ENCODE measurements at regions not wholly inside any gene's neighbourhood (a gene's known extent, or its start where the extent isn't known, plus 50 kb on each side); places are given as distances from the start of the nearest gene placed in this dataset.

- H4K20me1 ChIP-seq (ENCODE audit: control insufficient read depth, insufficient read depth, low read depth, low read length): no peaks in the 10 kb centered on the region
- H3K27me3 ChIP-seq (ENCODE audit: control insufficient read depth, low read length): no peaks in the 10 kb centered on the region
- H3K9me2 ChIP-seq (replicated peaks; ENCODE audit: control insufficient read depth, low read length): no peaks in the 10 kb centered on the region
- H3K9me3 ChIP-seq (ENCODE audit: control insufficient read depth, insufficient read depth, low read length): no peaks in the 10 kb centered on the region
- H3K4me3 ChIP-seq (ENCODE audit: low read length): no peak overlapping the region
- no peak overlapping the region for H3K27ac ChIP-seq (ENCODE audit: low read depth, low read length)
- no peaks in the 10 kb centered on the region for H3K4me1 ChIP-seq (ENCODE audit: control insufficient read depth, low read length)
- H3F3A ChIP-seq (ENCODE audit: control insufficient read depth, insufficient read depth): no peaks in the 10 kb centered on the region
- H3K4me2 ChIP-seq (ENCODE audit: low read length): no peak overlapping the region
- H3K79me2 ChIP-seq (ENCODE audit: control insufficient read depth, low read length): no peaks in the 10 kb centered on the region
- no peaks in the 10 kb centered on the region for H3K36me3 ChIP-seq (ENCODE audit: control insufficient read depth, low read length)
- TF ChIP-seq CTCF (IDR thresholded peaks at IDR 0.05; ENCODE audit: low read depth, low read length, poor library complexity, severe bottlenecking): peak; percentile 74
- no peak for TF ChIP-seq EZH2phosphoT487 (IDR thresholded peaks at IDR 0.05; ENCODE audit: borderline replicate concordance, low read length)
These were observed 77.5 kb upstream of the N4BP1 start for GRCh38 chr16:48687421-48688038.

GRCh38 chr16:48684148-48684547 is 74.2 kb upstream of the N4BP1 start:
- no peaks in the 10 kb centered on the region for H3K27me3 ChIP-seq (ENCODE audit: control insufficient read depth, low read length)
- H3K4me1 ChIP-seq (ENCODE audit: control insufficient read depth, low read length): no peaks in the 10 kb centered on the region
- TF ChIP-seq EZH2phosphoT487 (IDR thresholded peaks at IDR 0.05; ENCODE audit: borderline replicate concordance, low read length) (no peak), CTCF (IDR thresholded peaks at IDR 0.05; ENCODE audit: low read depth, low read length, poor library complexity, severe bottlenecking) (no peak)

GRCh38 chr16:48682971-48683370 is 73.0 kb upstream of the N4BP1 start:
- Histone ChIP-seq H3K27me3 (ENCODE audit: control insufficient read depth, low read length) (no peaks in the 10 kb centered on the region), H3K4me1 (ENCODE audit: control insufficient read depth, low read length) (no peaks in the 10 kb centered on the region), H3K4me3 (ENCODE audit: low read length) (no peak overlapping the region), H3K9me3 (ENCODE audit: control insufficient read depth, insufficient read depth, low read length) (no peaks in the 10 kb centered on the region), H4K20me1 (ENCODE audit: control insufficient read depth, insufficient read depth, low read depth, low read length) (no peaks in the 10 kb centered on the region), H3K79me2 (ENCODE audit: control insufficient read depth, low read length) (no peaks in the 10 kb centered on the region), H3F3A (ENCODE audit: control insufficient read depth, insufficient read depth) (no peaks in the 10 kb centered on the region), H3K4me2 (ENCODE audit: low read length) (no peak overlapping the region), H3K9me2 (replicated peaks; ENCODE audit: control insufficient read depth, low read length) (no peaks in the 10 kb centered on the region), H3K36me3 (ENCODE audit: control insufficient read depth, low read length) (no peaks in the 10 kb centered on the region), H3K27ac (ENCODE audit: low read depth, low read length) (no peak overlapping the region)
- TF ChIP-seq CTCF (IDR thresholded peaks at IDR 0.05; ENCODE audit: low read depth, low read length, poor library complexity, severe bottlenecking) (no peak), EZH2phosphoT487 (IDR thresholded peaks at IDR 0.05; ENCODE audit: borderline replicate concordance, low read length) (no peak)

More at GRCh38 chr16:48684148-48684547, 74.2 kb upstream of the N4BP1 start:
- Histone ChIP-seq H4K20me1 (ENCODE audit: control insufficient read depth, insufficient read depth, low read depth, low read length) (no peaks in the 10 kb centered on the region), H3K9me2 (replicated peaks; ENCODE audit: control insufficient read depth, low read length) (no peaks in the 10 kb centered on the region), H3K79me2 (ENCODE audit: control insufficient read depth, low read length) (no peaks in the 10 kb centered on the region), H3K4me3 (ENCODE audit: low read length) (no peak overlapping the region), H3K9me3 (ENCODE audit: control insufficient read depth, insufficient read depth, low read length) (no peaks in the 10 kb centered on the region), H3K27ac (ENCODE audit: low read depth, low read length) (no peak overlapping the region), H3K36me3 (ENCODE audit: control insufficient read depth, low read length) (no peaks in the 10 kb centered on the region), H3F3A (ENCODE audit: control insufficient read depth, insufficient read depth) (no peaks in the 10 kb centered on the region), H3K4me2 (ENCODE audit: low read length) (no peak overlapping the region)
